Astrocyte (in vitro differentiated cells and primary cell): ENCODE measurements at regions not wholly inside any gene's neighbourhood (a gene's known extent, or its start where the extent isn't known, plus 50 kb on each side); places are given as distances from the start of the nearest gene placed in this dataset.

Source experiments
- EZH2 ChIP-seq: IDR thresholded peaks from 2 replicates; pipeline ENCODE4 v1.6.1; 2012; ENCODE audit warnings: mild to moderate bottlenecking, low read length, inconsistent platforms; ENCODE audit not compliant: insufficient read depth
- TF ChIP-seq, protein P1 (sequence below): IDR thresholded peaks from 2 replicates; pipeline ENCODE4 v1.5.1; 2011; ENCODE audit warnings: low read depth, mild to moderate bottlenecking, inconsistent platforms, low read length, moderate library complexity; ENCODE audit not compliant: insufficient read depth

GRCh38 chr5:22998362-22998761, 145.2 kb upstream of the CDH12 start:
- no peak for TF ChIP-seq EZH2
- TF ChIP-seq, protein P1, sequence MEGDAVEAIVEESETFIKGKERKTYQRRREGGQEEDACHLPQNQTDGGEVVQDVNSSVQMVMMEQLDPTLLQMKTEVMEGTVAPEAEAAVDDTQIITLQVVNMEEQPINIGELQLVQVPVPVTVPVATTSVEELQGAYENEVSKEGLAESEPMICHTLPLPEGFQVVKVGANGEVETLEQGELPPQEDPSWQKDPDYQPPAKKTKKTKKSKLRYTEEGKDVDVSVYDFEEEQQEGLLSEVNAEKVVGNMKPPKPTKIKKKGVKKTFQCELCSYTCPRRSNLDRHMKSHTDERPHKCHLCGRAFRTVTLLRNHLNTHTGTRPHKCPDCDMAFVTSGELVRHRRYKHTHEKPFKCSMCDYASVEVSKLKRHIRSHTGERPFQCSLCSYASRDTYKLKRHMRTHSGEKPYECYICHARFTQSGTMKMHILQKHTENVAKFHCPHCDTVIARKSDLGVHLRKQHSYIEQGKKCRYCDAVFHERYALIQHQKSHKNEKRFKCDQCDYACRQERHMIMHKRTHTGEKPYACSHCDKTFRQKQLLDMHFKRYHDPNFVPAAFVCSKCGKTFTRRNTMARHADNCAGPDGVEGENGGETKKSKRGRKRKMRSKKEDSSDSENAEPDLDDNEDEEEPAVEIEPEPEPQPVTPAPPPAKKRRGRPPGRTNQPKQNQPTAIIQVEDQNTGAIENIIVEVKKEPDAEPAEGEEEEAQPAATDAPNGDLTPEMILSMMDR = no peak
